ENCODE measurements at regions not wholly inside any gene's neighbourhood (a gene's known extent, or its start where the extent isn't known, plus 50 kb on each side); places are given as distances from the start of the nearest gene placed in this dataset.
A peak's percentile ranks its signal among the peaks of the same experiment; 100 is the strongest.

GRCh38 chr6:71194724-71195123 lies 93.9 kb upstream of the OGFRL1 start:
- H3K4me3 ChIP-seq (ENCODE audit: low read length), result no peak overlapping the region
- TF ChIP-seq CTCF (conservative IDR thresholded peaks at IDR 0.05; ENCODE audit: low read depth, low read length), result no peak
- no peak for DNase-seq (ENCODE audit: low read depth)

- peak; percentile 92 for DNase-seq (ENCODE audit: low read depth)
- no peak overlapping the region for H3K4me3 ChIP-seq (ENCODE audit: low read length)
These were observed 91.3 kb upstream of the OGFRL1 start for GRCh38 chr6:71197267-71197666.

GRCh38 chr6:71197780-71198179 lies 90.8 kb upstream of the OGFRL1 start:
- H3K4me3 ChIP-seq (ENCODE audit: low read length), result no peak overlapping the region
- peak; percentile 70 for DNase-seq (ENCODE audit: low read depth)
- TF ChIP-seq CTCF (conservative IDR thresholded peaks at IDR 0.05; ENCODE audit: low read depth, low read length), result no peak

More at GRCh38 chr6:71197267-71197666, 91.3 kb upstream of the OGFRL1 start:
- no peak for TF ChIP-seq CTCF (conservative IDR thresholded peaks at IDR 0.05; ENCODE audit: low read depth, low read length)

GRCh38 chr6:71198908-71199307 lies 89.7 kb upstream of the OGFRL1 start:
- H3K4me3 ChIP-seq (ENCODE audit: low read length), result no peak overlapping the region
- no peak for DNase-seq (ENCODE audit: low read depth)
- TF ChIP-seq CTCF (conservative IDR thresholded peaks at IDR 0.05; ENCODE audit: low read depth, low read length), result no peak

GRCh38 chr6:71199736-71200135 lies 88.9 kb upstream of the OGFRL1 start:
- no peak for TF ChIP-seq CTCF (conservative IDR thresholded peaks at IDR 0.05; ENCODE audit: low read depth, low read length)
- H3K4me3 ChIP-seq (ENCODE audit: low read length), result no peak overlapping the region
- DNase-seq (ENCODE audit: low read depth), result no peak

GRCh38 chr6:71203206-71203605 lies 85.4 kb upstream of the OGFRL1 start:
- H3K4me3 ChIP-seq (ENCODE audit: low read length), result no peak overlapping the region
- TF ChIP-seq CTCF (conservative IDR thresholded peaks at IDR 0.05; ENCODE audit: low read depth, low read length), result no peak
- no peak for DNase-seq (ENCODE audit: low read depth)

GRCh38 chr6:71204741-71205140 lies 83.9 kb upstream of the OGFRL1 start:
- no peak for TF ChIP-seq CTCF (conservative IDR thresholded peaks at IDR 0.05; ENCODE audit: low read depth, low read length)
- no peak for DNase-seq (ENCODE audit: low read depth)
- H3K4me3 ChIP-seq (ENCODE audit: low read length), result no peak overlapping the region

Data from retinal pigment epithelial cell (primary cell).